PC-3 (cell line): ENCODE measurements at regions not wholly inside any gene's neighbourhood (a gene's known extent, or its start where the extent isn't known, plus 50 kb on each side); places are given as distances from the start of the nearest gene placed in this dataset.

Experiments used
- ATAC-seq: fragments of 200-7000 bp; cut with Tn5 transposase; 2 replicates; pipeline ENCODE4 v1.9.1; 2020; ENCODE audit warnings: mild to moderate bottlenecking, moderate library complexity
- BruUV-seq: library from RNA; stranded (reverse); fragments of 400-500 nt; replicated peaks from 2 replicates; lab custom pipeline; 2021; lab: Mats Ljungman, UMichigan
- CTCF ChIA-PET: fragments of 300-600 bp; sonication (Branson Sonifier 250); formaldehyde crosslinking; loops from one replicate; lab custom pipeline; 2022; ENCODE audit warnings: antibody characterized with exemption; lab: Charles Lee
- POLR2A ChIA-PET: fragments of 300-600 bp; sonication (Branson Sonifier 250); formaldehyde crosslinking; loops from one replicate; lab custom pipeline; 2022; ENCODE audit warnings: antibody characterized with exemption; ENCODE audit not compliant: unreplicated experiment; lab: Charles Lee
- DNase-seq: peaks from one replicate; pipeline ENCODE4 v3.0.0-alpha.2; 2015
- H2AFZ ChIP-seq: fragments of 300-600 bp; sonication (generic); 2 replicates; pipeline ENCODE4 v1.6.0; 2016; ENCODE audit warnings: antibody characterized with exemption, low read length
- H3F3A ChIP-seq: fragments of 300-600 bp; sonication (generic); one replicate; pipeline ENCODE4 v1.6.0; 2017; ENCODE audit warnings: antibody characterized with exemption, low read length, control low read depth, mild to moderate bottlenecking; ENCODE audit not compliant: unreplicated experiment
- H3K27ac ChIP-seq: fragments of 300-600 bp; sonication (generic); 2 replicates; pipeline ENCODE4 v1.5.1; 2016; ENCODE audit warnings: mild to moderate bottlenecking, low read length
- H3K27me3 ChIP-seq: fragments of 300-600 bp; sonication (generic); 2 replicates; pipeline ENCODE4 v1.6.1; 2016; ENCODE audit warnings: low read length, mixed read lengths
- H3K36me3 ChIP-seq: fragments of 300-600 bp; sonication (generic); 2 replicates; pipeline ENCODE4 v1.6.1; 2016; ENCODE audit warnings: low read depth, mixed run types, low read length, mixed read lengths
- H3K4me1 ChIP-seq: fragments of 300-600 bp; sonication (generic); 2 replicates; pipeline ENCODE4 v1.5.1; 2016; ENCODE audit warnings: low read length; ENCODE audit not compliant: insufficient read depth
- H3K4me2 ChIP-seq: fragments of 300-600 bp; sonication (generic); 2 replicates; pipeline ENCODE4 v1.6.0; 2016; ENCODE audit warnings: low read length
- H3K4me3 ChIP-seq: fragments of 300-600 bp; sonication (generic); 2 replicates; pipeline ENCODE4 v1.5.1; 2016; ENCODE audit warnings: mild to moderate bottlenecking, low read length, mixed read lengths
- H3K79me2 ChIP-seq: fragments of 300-600 bp; sonication (generic); 2 replicates; pipeline ENCODE4 v1.6.1; 2017; ENCODE audit warnings: low read length, mixed read lengths
- H3K9ac ChIP-seq: fragments of 300-600 bp; sonication (generic); 2 replicates; pipeline ENCODE4 v1.6.0; 2016; ENCODE audit warnings: mild to moderate bottlenecking, low read length
- H3K9me2 ChIP-seq: fragments of 300-600 bp; sonication (generic); replicated peaks from 2 replicates; pipeline ENCODE4 v1.6.1; 2016; ENCODE audit warnings: mixed run types, low read length, mixed read lengths
- H3K9me3 ChIP-seq: fragments of 300-600 bp; sonication (generic); 2 replicates; pipeline ENCODE4 v1.6.1; 2016; ENCODE audit warnings: low read length, mixed read lengths
- H4K20me1 ChIP-seq: fragments of 300-600 bp; sonication (generic); 2 replicates; pipeline ENCODE4 v1.6.1; 2016; ENCODE audit warnings: low read length, mixed read lengths
- CTCF ChIP-seq: fragments of 300-600 bp; sonication (generic); conservative IDR thresholded peaks from 2 replicates; pipeline ENCODE4 v1.5.1; 2017; ENCODE audit warnings: antibody characterized with exemption, low read depth, mild to moderate bottlenecking, low read length
- EZH2 ChIP-seq: fragments of 300-600 bp; sonication (generic); IDR thresholded peaks from one replicate; pipeline ENCODE4 v1.6.1; 2017; ENCODE audit warnings: antibody characterized with exemption, mild to moderate bottlenecking, low read length; ENCODE audit not compliant: unreplicated experiment
- EZH2phosphoT487 ChIP-seq: fragments of 300-600 bp; sonication (generic); IDR thresholded peaks from 2 replicates; pipeline ENCODE4 v1.6.1; 2018; ENCODE audit warnings: mild to moderate bottlenecking, antibody characterized with exemption, low read length, borderline replicate concordance
- intact Hi-C: fragments of 100-400 bp; cut with micrococcal nuclease; formaldehyde crosslinking; loops from 2 replicates; pipeline ENCODE4 v1.9.0; 2023

GRCh38 chr6:110035321-110035720, 57.2 kb downstream of the GPR6 start:
- Histone ChIP-seq H3K9me2 (no peaks in the 10 kb centered on the region), H3K36me3 (no peaks in the 10 kb centered on the region; the same call in 1 of the 2 replicates), H3K27ac (no peak overlapping the region), H3K4me2 (no peak overlapping the region), H3K9ac (no peak overlapping the region), H3F3A (no peaks in the 10 kb centered on the region), H3K4me1 (peaks cover 5% of the 10 kb centered on the region), H2AFZ (no peak overlapping the region), H3K27me3 (no peaks in the 10 kb centered on the region), H3K4me3 (no peak overlapping the region), H3K9me3 (no peaks in the 10 kb centered on the region), H3K79me2 (no peaks in the 10 kb centered on the region), H4K20me1 (no peaks in the 10 kb centered on the region)
- ATAC-seq (no peak), DNase-seq (no peak)
- TF ChIP-seq EZH2phosphoT487 = no peak
- no peak for TF ChIP-seq EZH2
- no peak for TF ChIP-seq CTCF
- BruUV-seq = no TSS peak
- intact Hi-C loops = no loop called here
- ChIA-PET POLR2A (no interaction called here), CTCF (interaction anchor here (0.6 kb wide), 1 partner anchor 18 kb away, joined by 9 read pairs; no protein-coding TSS in a partner anchor)

DNA sequence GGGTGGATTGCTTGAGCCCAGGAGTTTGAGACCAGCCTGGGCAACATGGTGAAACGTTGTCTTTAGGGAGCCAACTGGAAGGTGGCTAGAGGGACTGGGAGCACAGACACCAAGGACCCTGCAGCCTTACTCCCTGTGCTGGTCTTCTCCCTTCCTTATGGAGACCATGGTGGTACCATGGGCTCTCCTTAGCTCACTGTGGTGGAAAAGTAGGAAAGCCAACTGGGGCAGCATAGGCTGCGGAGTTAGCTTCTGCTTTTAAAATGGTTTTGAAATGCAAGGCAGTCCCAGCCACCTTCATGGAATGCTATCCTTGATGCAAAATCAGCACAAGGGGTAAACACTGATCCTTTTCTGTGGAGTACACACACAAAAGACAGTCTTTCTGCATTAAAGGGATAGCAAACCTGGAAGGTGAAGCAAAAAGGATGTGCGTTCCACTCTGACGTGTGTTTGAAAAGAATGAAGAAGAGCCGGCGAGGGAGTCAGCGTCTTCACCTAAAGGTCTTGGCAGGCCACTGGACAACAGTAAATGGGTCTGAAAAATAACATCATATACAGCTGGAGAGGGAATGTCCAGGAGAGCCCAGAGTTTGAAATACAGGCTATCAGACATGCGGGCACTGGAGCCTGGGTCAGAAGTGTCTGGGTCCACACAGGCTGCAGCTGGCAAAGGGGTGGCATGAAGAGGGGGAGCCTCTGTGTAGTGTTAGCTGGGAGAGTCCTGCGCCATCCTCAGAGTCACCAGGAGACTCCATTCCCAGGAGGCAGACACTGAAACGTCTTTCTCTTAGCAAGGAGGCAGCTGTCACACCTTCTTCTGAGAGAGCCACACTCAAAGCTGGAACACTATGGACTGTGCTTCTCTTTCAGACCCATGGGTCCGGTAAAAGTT, 58.5 kb downstream of the GPR6 start:
- Histone ChIP-seq H3K27ac (no peak overlapping the region), H3K9ac (no peak overlapping the region), H3K4me3 (no peak overlapping the region), H2AFZ (no peak overlapping the region), H3K4me2 (no peak overlapping the region), H3K36me3 (no peaks in the 10 kb centered on the region; the same call in 1 of the 2 replicates), H3K9me2 (no peaks in the 10 kb centered on the region), H3F3A (no peaks in the 10 kb centered on the region), H3K79me2 (no peaks in the 10 kb centered on the region), H3K27me3 (no peaks in the 10 kb centered on the region), H3K4me1 (peaks cover 5% of the 10 kb centered on the region), H4K20me1 (no peaks in the 10 kb centered on the region), H3K9me3 (no peaks in the 10 kb centered on the region)
- ATAC-seq = no peak
- ChIA-PET POLR2A (no interaction called here), CTCF (no interaction called here)
- DNase-seq = no peak
- TF ChIP-seq EZH2 = no peak
- no peak for TF ChIP-seq CTCF
- no peak for TF ChIP-seq EZH2phosphoT487
- intact Hi-C loops = no loop called here
- no TSS peak for BruUV-seq
